Panc1 (cell line): ENCODE measurements at regions not wholly inside any gene's neighbourhood (a gene's known extent, or its start where the extent isn't known, plus 50 kb on each side); places are given as distances from the start of the nearest gene placed in this dataset.

Experiments
- ATAC-seq: fragments of 200-7000 bp; cut with Tn5 transposase; 2 replicates; pipeline ENCODE4 v1.9.1; 2020; ENCODE audit warnings: mild to moderate bottlenecking, moderate library complexity
- BruUV-seq: library from RNA; stranded (reverse); fragments of 400-500 nt; replicated peaks from 2 replicates; lab custom pipeline; 2021; lab: Mats Ljungman, UMichigan
- CTCF ChIA-PET: fragments of 300-600 bp; sonication (Branson Sonifier 250); formaldehyde crosslinking; loops from one replicate; lab custom pipeline; 2022; ENCODE audit warnings: antibody characterized with exemption; lab: Charles Lee
- POLR2A ChIA-PET: fragments of 300-600 bp; sonication (Branson Sonifier 250); formaldehyde crosslinking; loops from one replicate; lab custom pipeline; 2022; ENCODE audit warnings: antibody characterized with exemption; lab: Charles Lee
- DNase-seq: peaks from one replicate; pipeline ENCODE4 v3.0.0-alpha.2; 2010; ENCODE audit warnings: low read depth, low spot score
- H3K27ac ChIP-seq: 2 replicates; pipeline ENCODE4 v1.5.1; 2011; ENCODE audit warnings: mild to moderate bottlenecking, low read length, inconsistent platforms
- H3K27me3 ChIP-seq: fragments of 200-500 bp; sonication (Bioruptor generic); 2 replicates; pipeline ENCODE4 v1.6.0; 2014; ENCODE audit warnings: low read length, inconsistent platforms; ENCODE audit not compliant: control insufficient read depth, insufficient read depth
- H3K36me3 ChIP-seq: fragments of 200-500 bp; sonication (Bioruptor generic); 2 replicates; pipeline ENCODE4 v1.5.1; 2014; ENCODE audit warnings: inconsistent platforms, mild to moderate bottlenecking, low read length, moderate library complexity; ENCODE audit not compliant: control insufficient read depth, insufficient read depth
- H3K4me1 ChIP-seq: 2 replicates; pipeline ENCODE4 v1.5.1; 2011; ENCODE audit warnings: inconsistent platforms, mild to moderate bottlenecking, low read length, moderate library complexity; ENCODE audit not compliant: control insufficient read depth, insufficient read depth
- H3K4me3 ChIP-seq, 2 experiments: 2 replicates each; pipeline ENCODE4 v1.5.1; 2011 to 2012; ENCODE audit warnings: low read depth in 2 of 2, low read length in 2 of 2, mild to moderate bottlenecking in 2 of 2, inconsistent platforms in 1 of 2, moderate library complexity in 1 of 2
- H3K9me3 ChIP-seq: fragments of 200-500 bp; sonication (Bioruptor generic); 2 replicates; pipeline ENCODE4 v1.5.1; 2014; ENCODE audit warnings: low read depth, mild to moderate bottlenecking, inconsistent platforms, low read length, moderate library complexity; ENCODE audit not compliant: control insufficient read depth, insufficient read depth
- CTCF ChIP-seq: fragments of 450-650 bp; IDR thresholded peaks from 2 replicates; pipeline ENCODE4 v1.5.1; 2017; ENCODE audit warnings: mild to moderate bottlenecking
- POLR2AphosphoS5 ChIP-seq: IDR thresholded peaks from 2 replicates; pipeline ENCODE4 v1.6.1; 2012; ENCODE audit warnings: mild to moderate bottlenecking, low read depth, low read length, moderate library complexity
- SIN3A ChIP-seq: IDR thresholded peaks from 2 replicates; pipeline ENCODE4 v1.6.1; 2012; ENCODE audit warnings: low read depth, mild to moderate bottlenecking, low read length, moderate library complexity, borderline replicate concordance; ENCODE audit not compliant: insufficient read depth
- TCF7L2 ChIP-seq: IDR thresholded peaks from 2 replicates; pipeline ENCODE4 v1.6.1; 2011; ENCODE audit warnings: mild to moderate bottlenecking, low read depth, low read length, inconsistent platforms
- in situ Hi-C: cut with HindIII; loops from 2 replicates; pipeline ENCODE4 v1.10.0; 2016; ENCODE audit warnings: low sequenced_read_pairs, low pct_unique_long_range_greater_than_20kb
- intact Hi-C: fragments of 100-400 bp; cut with micrococcal nuclease; formaldehyde crosslinking; loops from one replicate; pipeline ENCODE4 v1.10.0; 2022; ENCODE audit not compliant: unreplicated experiment
- TF ChIP-seq, protein P1 (sequence below), 2 experiments: IDR thresholded peaks; 2 replicates each; pipeline ENCODE4 v1.6.1; 2011 to 2012; ENCODE audit warnings: low read depth in 2 of 2, control low read depth in 1 of 2, low read length in 1 of 2, mild to moderate bottlenecking in 1 of 2, moderate library complexity in 1 of 2; ENCODE audit not compliant: insufficient read depth in 1 of 2

- Histone ChIP-seq H3K27me3 (no peaks in the 10 kb centered on the region), H3K36me3 (no peaks in the 10 kb centered on the region), H3K9me3 (no peaks in the 10 kb centered on the region), H3K4me3 (no peak overlapping the region), H3K4me1 (no peaks in the 10 kb centered on the region; the same call in 1 of the 2 replicates), H3K27ac (no peak overlapping the region)
- BruUV-seq: no TSS peak
- DNase-seq (no peak), ATAC-seq (no peak)
- POLR2A ChIA-PET: no interaction called here
- intact Hi-C loops: no loop called here
- CTCF ChIA-PET: no interaction called here
- in situ Hi-C loops: no loop called here
- no peak for TF ChIP-seq CTCF
- TF ChIP-seq, protein P1, sequence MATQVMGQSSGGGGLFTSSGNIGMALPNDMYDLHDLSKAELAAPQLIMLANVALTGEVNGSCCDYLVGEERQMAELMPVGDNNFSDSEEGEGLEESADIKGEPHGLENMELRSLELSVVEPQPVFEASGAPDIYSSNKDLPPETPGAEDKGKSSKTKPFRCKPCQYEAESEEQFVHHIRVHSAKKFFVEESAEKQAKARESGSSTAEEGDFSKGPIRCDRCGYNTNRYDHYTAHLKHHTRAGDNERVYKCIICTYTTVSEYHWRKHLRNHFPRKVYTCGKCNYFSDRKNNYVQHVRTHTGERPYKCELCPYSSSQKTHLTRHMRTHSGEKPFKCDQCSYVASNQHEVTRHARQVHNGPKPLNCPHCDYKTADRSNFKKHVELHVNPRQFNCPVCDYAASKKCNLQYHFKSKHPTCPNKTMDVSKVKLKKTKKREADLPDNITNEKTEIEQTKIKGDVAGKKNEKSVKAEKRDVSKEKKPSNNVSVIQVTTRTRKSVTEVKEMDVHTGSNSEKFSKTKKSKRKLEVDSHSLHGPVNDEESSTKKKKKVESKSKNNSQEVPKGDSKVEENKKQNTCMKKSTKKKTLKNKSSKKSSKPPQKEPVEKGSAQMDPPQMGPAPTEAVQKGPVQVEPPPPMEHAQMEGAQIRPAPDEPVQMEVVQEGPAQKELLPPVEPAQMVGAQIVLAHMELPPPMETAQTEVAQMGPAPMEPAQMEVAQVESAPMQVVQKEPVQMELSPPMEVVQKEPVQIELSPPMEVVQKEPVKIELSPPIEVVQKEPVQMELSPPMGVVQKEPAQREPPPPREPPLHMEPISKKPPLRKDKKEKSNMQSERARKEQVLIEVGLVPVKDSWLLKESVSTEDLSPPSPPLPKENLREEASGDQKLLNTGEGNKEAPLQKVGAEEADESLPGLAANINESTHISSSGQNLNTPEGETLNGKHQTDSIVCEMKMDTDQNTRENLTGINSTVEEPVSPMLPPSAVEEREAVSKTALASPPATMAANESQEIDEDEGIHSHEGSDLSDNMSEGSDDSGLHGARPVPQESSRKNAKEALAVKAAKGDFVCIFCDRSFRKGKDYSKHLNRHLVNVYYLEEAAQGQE (IDR thresholded peaks at IDR 0.05; ENCODE audit: insufficient read depth in 1 of 2, low read depth in 2 of 2, low read length in 1 of 2): no peak
- TF ChIP-seq POLR2AphosphoS5: no peak
- TF ChIP-seq TCF7L2: no peak
- TF ChIP-seq SIN3A: no peak
Measured at GRCh38 chrX:129323115-129323514, 200.2 kb downstream of the SMARCA1 start.

- TF ChIP-seq SIN3A (no peak), CTCF (peak; percentile 57; the same call in 1 of the 2 replicates)
- TF ChIP-seq, protein P1 (IDR thresholded peaks at IDR 0.05; ENCODE audit: insufficient read depth in 1 of 2, low read depth in 2 of 2, low read length in 1 of 2): no peak
- in situ Hi-C loops (no loop called here), intact Hi-C loops (loop anchor here (1.0 kb wide), 1 partner anchor 42 kb away; no protein-coding TSS in a partner anchor)
- ChIA-PET POLR2A (no interaction called here), CTCF (no interaction called here)
- H3K36me3 ChIP-seq: no peaks in the 10 kb centered on the region
- DNase-seq: no peak
- ATAC-seq: no peak
- no peaks in the 10 kb centered on the region; the same call in 1 of the 2 replicates for H3K4me1 ChIP-seq
- no peak overlapping the region for H3K4me3 ChIP-seq
- no TSS peak for BruUV-seq
- H3K9me3 ChIP-seq: no peaks in the 10 kb centered on the region
- H3K27ac ChIP-seq: no peak overlapping the region
- no peaks in the 10 kb centered on the region for H3K27me3 ChIP-seq
Measured at GRCh38 chrX:129318375-129318774, 204.9 kb downstream of the SMARCA1 start.
